ENCODE measurements at regions not wholly inside any gene's neighbourhood (a gene's known extent, or its start where the extent isn't known, plus 50 kb on each side); places are given as distances from the start of the nearest gene placed in this dataset.

DNA sequence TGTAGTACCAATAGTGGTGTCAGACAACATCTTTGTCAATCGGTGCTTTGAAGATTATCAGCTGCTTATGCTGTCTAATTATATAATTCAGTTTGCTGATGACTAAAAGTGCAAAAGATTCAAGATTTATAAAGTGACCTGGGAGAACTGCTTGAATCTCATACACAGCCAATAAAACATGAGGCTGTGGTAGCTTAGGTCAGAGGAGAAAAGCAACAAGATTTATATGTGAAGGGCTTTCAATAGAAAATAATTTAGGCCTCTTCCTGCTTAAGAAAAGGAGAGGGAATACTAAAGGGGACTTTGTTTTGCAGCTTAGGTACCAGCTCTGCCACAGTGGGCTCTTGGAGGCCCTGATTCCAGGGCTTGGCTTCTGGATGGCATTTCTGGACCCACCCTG, 111.0 kb upstream of the MAD2L1 start:
- DNase-seq = no peak
- intact Hi-C loops (cut with micrococcal nuclease; ENCODE audit: unreplicated experiment) = no loop called here
- no peaks in the 10 kb centered on the region for H4K20me1 ChIP-seq (ENCODE audit: insufficient read depth)
- H2AFZ ChIP-seq = no peak overlapping the region
- no peaks in the 10 kb centered on the region for H3K4me1 ChIP-seq (replicated peaks; ENCODE audit: insufficient read depth)
- H3K9me2 ChIP-seq (ENCODE audit: insufficient read depth) = no peaks in the 10 kb centered on the region
- no peak overlapping the region for H3K4me3 ChIP-seq
- no peak overlapping the region for H3K27ac ChIP-seq
- H3F3A ChIP-seq (ENCODE audit: insufficient read depth, low read depth) = no peaks in the 10 kb centered on the region
- no peaks in the 10 kb centered on the region for H3K9me3 ChIP-seq (ENCODE audit: insufficient read depth, low read depth)
- H3K27me3 ChIP-seq (ENCODE audit: insufficient read depth, low read depth) = no peaks in the 10 kb centered on the region
- ChIA-PET CTCF (no interaction called here), POLR2A (ENCODE audit: unreplicated experiment) (no interaction called here)
- no peaks in the 10 kb centered on the region for H3K79me2 ChIP-seq (ENCODE audit: low read depth)
- TF ChIP-seq CTCF (conservative IDR thresholded peaks at IDR 0.05) (no peak), EZH2 (IDR thresholded peaks at IDR 0.05; ENCODE audit: low read depth) (no peak)
- H3K36me3 ChIP-seq (ENCODE audit: low read depth) = no peaks in the 10 kb centered on the region
- no TSS peak for BruUV-seq (replicated peaks)
- H3K4me2 ChIP-seq = no peak overlapping the region

DNA sequence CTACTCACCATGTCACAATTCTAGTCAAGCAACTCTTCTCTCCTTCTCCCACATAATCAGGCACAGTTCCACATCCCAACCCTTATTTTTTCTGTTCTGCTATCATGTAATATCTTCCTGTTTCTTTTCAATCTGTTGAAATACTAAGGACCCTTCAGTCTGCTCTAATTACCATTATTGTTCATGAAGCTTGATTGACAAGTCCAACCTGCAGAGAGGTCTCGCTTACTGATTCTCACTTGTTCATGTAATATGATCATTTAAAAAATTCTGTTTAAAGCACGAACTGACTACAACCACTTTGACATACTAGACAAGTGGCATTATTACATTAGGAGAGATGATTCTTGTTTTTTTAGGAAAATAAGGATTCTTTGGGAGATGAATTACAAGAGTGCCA, 108.6 kb upstream of the MAD2L1 start:
- Histone ChIP-seq H3K36me3 (ENCODE audit: low read depth) (no peaks in the 10 kb centered on the region), H3K79me2 (ENCODE audit: low read depth) (no peaks in the 10 kb centered on the region), H4K20me1 (ENCODE audit: insufficient read depth) (no peaks in the 10 kb centered on the region), H3K9me2 (ENCODE audit: insufficient read depth) (no peaks in the 10 kb centered on the region), H3K4me3 (no peak overlapping the region), H3K27ac (no peak overlapping the region), H3K27me3 (ENCODE audit: insufficient read depth, low read depth) (no peaks in the 10 kb centered on the region), H3F3A (ENCODE audit: insufficient read depth, low read depth) (no peaks in the 10 kb centered on the region), H3K4me2 (no peak overlapping the region), H3K9me3 (ENCODE audit: insufficient read depth, low read depth) (no peaks in the 10 kb centered on the region), H2AFZ (no peak overlapping the region), H3K4me1 (replicated peaks; ENCODE audit: insufficient read depth) (no peaks in the 10 kb centered on the region)
- POLR2A ChIA-PET (ENCODE audit: unreplicated experiment) = no interaction called here
- peak in 1 of 2 experiments; percentile 25 for DNase-seq
- CTCF ChIA-PET = no interaction called here
- no peak for TF ChIP-seq EZH2 (IDR thresholded peaks at IDR 0.05; ENCODE audit: low read depth)
- TF ChIP-seq CTCF (conservative IDR thresholded peaks at IDR 0.05) = no peak
- BruUV-seq (replicated peaks) = no TSS peak
- intact Hi-C loops (cut with micrococcal nuclease; ENCODE audit: unreplicated experiment) = no loop called here

DNA sequence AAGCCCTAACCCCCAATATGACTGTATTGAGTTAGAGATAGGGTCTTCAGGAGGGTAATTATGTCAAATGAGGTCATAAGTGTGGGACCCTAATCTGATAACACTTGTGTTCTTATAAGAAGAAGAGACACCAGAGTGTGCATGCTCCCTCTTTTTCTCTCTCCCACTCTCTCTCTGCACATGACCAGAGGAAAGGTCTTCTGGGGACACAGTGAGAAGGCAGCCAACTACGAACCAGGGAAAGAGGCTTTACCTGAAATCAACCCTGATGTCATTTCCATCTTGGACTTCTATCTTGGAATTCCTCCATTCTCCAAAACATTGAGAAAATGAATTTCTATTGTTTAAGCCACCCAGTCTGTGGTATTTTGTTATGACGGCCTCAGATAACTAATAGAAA, 97.2 kb upstream of the MAD2L1 start:
- no peak overlapping the region for H2AFZ ChIP-seq

More for the DNA sequence above, 97.2 kb upstream of the MAD2L1 start:
- no TSS peak for BruUV-seq (replicated peaks)
- Histone ChIP-seq H3F3A (ENCODE audit: insufficient read depth, low read depth) (no peaks in the 10 kb centered on the region), H3K9me2 (ENCODE audit: insufficient read depth) (0 out of 2 replicates have a peak, but pooled peaks cover 3% of the 10 kb centered on the region), H3K9me3 (ENCODE audit: insufficient read depth, low read depth) (0 out of 2 replicates have a peak, but pooled peaks cover 3% of the 10 kb centered on the region), H3K4me3 (no peak overlapping the region), H3K27me3 (ENCODE audit: insufficient read depth, low read depth) (no peaks in the 10 kb centered on the region), H3K4me1 (replicated peaks; ENCODE audit: insufficient read depth) (no peaks in the 10 kb centered on the region), H4K20me1 (ENCODE audit: insufficient read depth) (no peaks in the 10 kb centered on the region), H3K36me3 (ENCODE audit: low read depth) (no peaks in the 10 kb centered on the region), H3K4me2 (no peak overlapping the region), H3K27ac (no peak overlapping the region), H3K79me2 (ENCODE audit: low read depth) (no peaks in the 10 kb centered on the region)
- POLR2A ChIA-PET (ENCODE audit: unreplicated experiment) = no interaction called here
- TF ChIP-seq CTCF (conservative IDR thresholded peaks at IDR 0.05) (no peak), EZH2 (IDR thresholded peaks at IDR 0.05; ENCODE audit: low read depth) (no peak)
- no peak for DNase-seq
- intact Hi-C loops (cut with micrococcal nuclease; ENCODE audit: unreplicated experiment) = no loop called here
- CTCF ChIA-PET = no interaction called here
